ENCODE measurements at regions not wholly inside any gene's neighbourhood (a gene's known extent, or its start where the extent isn't known, plus 50 kb on each side); places are given as distances from the start of the nearest gene placed in this dataset.

GRCh38 chr5:130427222-130427955, 523.1 kb downstream of the CHSY3 start:
- TF ChIP-seq CTCF (IDR thresholded peaks at IDR 0.05), result no peak
- TF ChIP-seq POLR2A (IDR thresholded peaks at IDR 0.05), result no peak

All from right lobe of liver (tissue), 4 donors.